Epithelial cell of prostate (primary cell): ENCODE measurements at regions not wholly inside any gene's neighbourhood (a gene's known extent, or its start where the extent isn't known, plus 50 kb on each side); places are given as distances from the start of the nearest gene placed in this dataset.

ENCODE experiments used
- DNase-seq: peaks from one replicate; pipeline ENCODE4 v3.0.0-alpha.2; 2011; ENCODE audit warnings: low read depth, low spot score
- H3K27ac ChIP-seq: fragments of 450-650 bp; 2 replicates; pipeline ENCODE4 v1.5.1; 2017; ENCODE audit warnings: mild to moderate bottlenecking

GRCh38 chr20:60822699-60823607 is 429.1 kb upstream of the CDH4 start:
- no peak overlapping the region for H3K27ac ChIP-seq
- DNase-seq: no peak

GRCh38 chr20:60835876-60836275 is 416.2 kb upstream of the CDH4 start:
- no peak for DNase-seq
- H3K27ac ChIP-seq: no peak overlapping the region

- no peak for DNase-seq
- no peak overlapping the region for H3K27ac ChIP-seq
Measured at GRCh38 chr20:60837173-60837770, 414.8 kb upstream of the CDH4 start.

- H3K27ac ChIP-seq: no peak overlapping the region
- no peak for DNase-seq
Measured at GRCh38 chr20:60838297-60838696, 413.8 kb upstream of the CDH4 start.

- H3K27ac ChIP-seq: no peak overlapping the region
- no peak for DNase-seq
Measured at GRCh38 chr20:60840971-60841370, 411.1 kb upstream of the CDH4 start.

GRCh38 chr20:60845146-60845545 is 406.9 kb upstream of the CDH4 start:
- DNase-seq: no peak
- H3K27ac ChIP-seq: no peak overlapping the region

- H3K27ac ChIP-seq: no peak overlapping the region
- no peak for DNase-seq
Measured at GRCh38 chr20:60851826-60852704, 400.0 kb upstream of the CDH4 start.

GRCh38 chr20:60857708-60858107 is 394.4 kb upstream of the CDH4 start:
- no peak for DNase-seq
- H3K27ac ChIP-seq: no peak overlapping the region

- no peak for DNase-seq
- H3K27ac ChIP-seq: no peak overlapping the region
Measured at GRCh38 chr20:60862601-60863000, 389.5 kb upstream of the CDH4 start.

GRCh38 chr20:60863548-60863947 is 388.5 kb upstream of the CDH4 start:
- DNase-seq: no peak
- no peak overlapping the region for H3K27ac ChIP-seq

GRCh38 chr20:60867589-60867988 is 384.5 kb upstream of the CDH4 start:
- DNase-seq: no peak
- H3K27ac ChIP-seq: no peak overlapping the region

GRCh38 chr20:60868316-60868891 is 383.7 kb upstream of the CDH4 start:
- no peak overlapping the region for H3K27ac ChIP-seq
- DNase-seq: no peak

- DNase-seq: no peak
- no peak overlapping the region for H3K27ac ChIP-seq
Measured at GRCh38 chr20:60869087-60869486, 383.0 kb upstream of the CDH4 start.

GRCh38 chr20:60869625-60870024 is 382.4 kb upstream of the CDH4 start:
- no peak for DNase-seq

GRCh38 chr20:60870040-60870439 is 382.0 kb upstream of the CDH4 start:
- no peak for DNase-seq
- no peak overlapping the region for H3K27ac ChIP-seq

More at GRCh38 chr20:60869625-60870024, 382.4 kb upstream of the CDH4 start:
- H3K27ac ChIP-seq: no peak overlapping the region

- no peak for DNase-seq
- H3K27ac ChIP-seq: no peak overlapping the region
Measured at GRCh38 chr20:60872224-60872623, 379.8 kb upstream of the CDH4 start.

GRCh38 chr20:60877071-60877857 is 374.8 kb upstream of the CDH4 start:
- no peak overlapping the region for H3K27ac ChIP-seq
- no peak for DNase-seq

- DNase-seq: no peak
- H3K27ac ChIP-seq: no peak overlapping the region
Measured at GRCh38 chr20:60882836-60883235, 369.2 kb upstream of the CDH4 start.

GRCh38 chr20:60883496-60883895 is 368.6 kb upstream of the CDH4 start:
- no peak overlapping the region for H3K27ac ChIP-seq
- DNase-seq: no peak

GRCh38 chr20:60884277-60884676 is 367.8 kb upstream of the CDH4 start:
- no peak overlapping the region for H3K27ac ChIP-seq
- no peak for DNase-seq
